PC-3 (cell line): ENCODE measurements at regions not wholly inside any gene's neighbourhood (a gene's known extent, or its start where the extent isn't known, plus 50 kb on each side); places are given as distances from the start of the nearest gene placed in this dataset.

ENCODE experiments used
- ATAC-seq: fragments of 200-7000 bp; cut with Tn5 transposase; 2 replicates; pipeline ENCODE4 v1.9.1; 2020; ENCODE audit warnings: mild to moderate bottlenecking, moderate library complexity
- BruUV-seq: library from RNA; stranded (reverse); fragments of 400-500 nt; replicated peaks from 2 replicates; lab custom pipeline; 2021; lab: Mats Ljungman, UMichigan
- CTCF ChIA-PET: fragments of 300-600 bp; sonication (Branson Sonifier 250); formaldehyde crosslinking; loops from one replicate; lab custom pipeline; 2022; ENCODE audit warnings: antibody characterized with exemption; lab: Charles Lee
- POLR2A ChIA-PET: fragments of 300-600 bp; sonication (Branson Sonifier 250); formaldehyde crosslinking; loops from one replicate; lab custom pipeline; 2022; ENCODE audit warnings: antibody characterized with exemption; ENCODE audit not compliant: unreplicated experiment; lab: Charles Lee
- DNase-seq: peaks from one replicate; pipeline ENCODE4 v3.0.0-alpha.2; 2015
- H2AFZ ChIP-seq: fragments of 300-600 bp; sonication (generic); 2 replicates; pipeline ENCODE4 v1.6.0; 2016; ENCODE audit warnings: antibody characterized with exemption, low read length
- H3F3A ChIP-seq: fragments of 300-600 bp; sonication (generic); one replicate; pipeline ENCODE4 v1.6.0; 2017; ENCODE audit warnings: antibody characterized with exemption, low read length, control low read depth, mild to moderate bottlenecking; ENCODE audit not compliant: unreplicated experiment
- H3K27ac ChIP-seq: fragments of 300-600 bp; sonication (generic); 2 replicates; pipeline ENCODE4 v1.5.1; 2016; ENCODE audit warnings: mild to moderate bottlenecking, low read length
- H3K27me3 ChIP-seq: fragments of 300-600 bp; sonication (generic); 2 replicates; pipeline ENCODE4 v1.6.1; 2016; ENCODE audit warnings: low read length, mixed read lengths
- H3K36me3 ChIP-seq: fragments of 300-600 bp; sonication (generic); 2 replicates; pipeline ENCODE4 v1.6.1; 2016; ENCODE audit warnings: low read depth, mixed run types, low read length, mixed read lengths
- H3K4me1 ChIP-seq: fragments of 300-600 bp; sonication (generic); 2 replicates; pipeline ENCODE4 v1.5.1; 2016; ENCODE audit warnings: low read length; ENCODE audit not compliant: insufficient read depth
- H3K4me2 ChIP-seq: fragments of 300-600 bp; sonication (generic); 2 replicates; pipeline ENCODE4 v1.6.0; 2016; ENCODE audit warnings: low read length
- H3K4me3 ChIP-seq: fragments of 300-600 bp; sonication (generic); 2 replicates; pipeline ENCODE4 v1.5.1; 2016; ENCODE audit warnings: mild to moderate bottlenecking, low read length, mixed read lengths
- H3K79me2 ChIP-seq: fragments of 300-600 bp; sonication (generic); 2 replicates; pipeline ENCODE4 v1.6.1; 2017; ENCODE audit warnings: low read length, mixed read lengths
- H3K9ac ChIP-seq: fragments of 300-600 bp; sonication (generic); 2 replicates; pipeline ENCODE4 v1.6.0; 2016; ENCODE audit warnings: mild to moderate bottlenecking, low read length
- H3K9me2 ChIP-seq: fragments of 300-600 bp; sonication (generic); replicated peaks from 2 replicates; pipeline ENCODE4 v1.6.1; 2016; ENCODE audit warnings: mixed run types, low read length, mixed read lengths
- H3K9me3 ChIP-seq: fragments of 300-600 bp; sonication (generic); 2 replicates; pipeline ENCODE4 v1.6.1; 2016; ENCODE audit warnings: low read length, mixed read lengths
- H4K20me1 ChIP-seq: fragments of 300-600 bp; sonication (generic); 2 replicates; pipeline ENCODE4 v1.6.1; 2016; ENCODE audit warnings: low read length, mixed read lengths
- EZH2 ChIP-seq: fragments of 300-600 bp; sonication (generic); IDR thresholded peaks from one replicate; pipeline ENCODE4 v1.6.1; 2017; ENCODE audit warnings: antibody characterized with exemption, mild to moderate bottlenecking, low read length; ENCODE audit not compliant: unreplicated experiment
- EZH2phosphoT487 ChIP-seq: fragments of 300-600 bp; sonication (generic); IDR thresholded peaks from 2 replicates; pipeline ENCODE4 v1.6.1; 2018; ENCODE audit warnings: mild to moderate bottlenecking, antibody characterized with exemption, low read length, borderline replicate concordance
- intact Hi-C: fragments of 100-400 bp; cut with micrococcal nuclease; formaldehyde crosslinking; loops from 2 replicates; pipeline ENCODE4 v1.9.0; 2023
- TF ChIP-seq, protein P1 (sequence below): fragments of 300-600 bp; sonication (generic); conservative IDR thresholded peaks from 2 replicates; pipeline ENCODE4 v1.5.1; 2017; ENCODE audit warnings: antibody characterized with exemption, low read depth, mild to moderate bottlenecking, low read length

DNA sequence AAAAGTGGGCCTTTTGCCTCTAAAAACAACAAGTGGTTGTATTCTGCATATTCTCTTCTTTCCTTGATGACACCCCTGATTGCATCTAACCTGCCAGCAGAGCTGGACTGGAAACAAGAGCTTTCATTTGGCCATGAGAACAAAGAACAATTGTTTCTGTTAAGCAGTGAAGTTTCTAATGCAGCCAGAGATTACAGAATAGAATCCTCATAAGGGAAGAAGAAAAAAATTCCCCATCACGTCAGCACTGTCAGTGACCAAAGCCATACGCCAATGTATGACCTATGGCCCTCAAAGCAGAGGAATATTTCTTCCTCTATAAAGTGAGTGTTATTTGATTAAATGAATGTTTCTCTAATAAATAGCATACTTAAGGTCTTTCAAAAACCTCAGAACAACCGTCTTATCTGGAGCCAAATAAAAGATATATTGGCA, 529.1 kb upstream of the INTU start:
- DNase-seq (no peak), ATAC-seq (no peak; the same call in 1 of the 2 replicates)
- no peak for TF ChIP-seq EZH2
- no peak for TF ChIP-seq EZH2phosphoT487
- TF ChIP-seq, protein P1, sequence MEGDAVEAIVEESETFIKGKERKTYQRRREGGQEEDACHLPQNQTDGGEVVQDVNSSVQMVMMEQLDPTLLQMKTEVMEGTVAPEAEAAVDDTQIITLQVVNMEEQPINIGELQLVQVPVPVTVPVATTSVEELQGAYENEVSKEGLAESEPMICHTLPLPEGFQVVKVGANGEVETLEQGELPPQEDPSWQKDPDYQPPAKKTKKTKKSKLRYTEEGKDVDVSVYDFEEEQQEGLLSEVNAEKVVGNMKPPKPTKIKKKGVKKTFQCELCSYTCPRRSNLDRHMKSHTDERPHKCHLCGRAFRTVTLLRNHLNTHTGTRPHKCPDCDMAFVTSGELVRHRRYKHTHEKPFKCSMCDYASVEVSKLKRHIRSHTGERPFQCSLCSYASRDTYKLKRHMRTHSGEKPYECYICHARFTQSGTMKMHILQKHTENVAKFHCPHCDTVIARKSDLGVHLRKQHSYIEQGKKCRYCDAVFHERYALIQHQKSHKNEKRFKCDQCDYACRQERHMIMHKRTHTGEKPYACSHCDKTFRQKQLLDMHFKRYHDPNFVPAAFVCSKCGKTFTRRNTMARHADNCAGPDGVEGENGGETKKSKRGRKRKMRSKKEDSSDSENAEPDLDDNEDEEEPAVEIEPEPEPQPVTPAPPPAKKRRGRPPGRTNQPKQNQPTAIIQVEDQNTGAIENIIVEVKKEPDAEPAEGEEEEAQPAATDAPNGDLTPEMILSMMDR: no peak
- H3K79me2 ChIP-seq: no peaks in the 10 kb centered on the region
- no peaks in the 10 kb centered on the region for H3K27me3 ChIP-seq
- BruUV-seq: no TSS peak
- H3K9ac ChIP-seq: no peak overlapping the region
- POLR2A ChIA-PET: no interaction called here
- H3K4me1 ChIP-seq: no peaks in the 10 kb centered on the region
- no peak overlapping the region for H3K4me3 ChIP-seq
- no peaks in the 10 kb centered on the region for H3F3A ChIP-seq
- no peaks in the 10 kb centered on the region for H3K9me3 ChIP-seq
- H3K4me2 ChIP-seq: no peak overlapping the region
- H3K27ac ChIP-seq: no peak overlapping the region
- H3K36me3 ChIP-seq: no peaks in the 10 kb centered on the region
- H4K20me1 ChIP-seq: no peaks in the 10 kb centered on the region
- CTCF ChIA-PET: interaction anchor here (0.7 kb wide), 1 partner anchor 21 kb away, joined by 3 read pairs; no protein-coding TSS in a partner anchor
- H3K9me2 ChIP-seq: no peaks in the 10 kb centered on the region
- no peak overlapping the region for H2AFZ ChIP-seq
- intact Hi-C loops: no loop called here

DNA sequence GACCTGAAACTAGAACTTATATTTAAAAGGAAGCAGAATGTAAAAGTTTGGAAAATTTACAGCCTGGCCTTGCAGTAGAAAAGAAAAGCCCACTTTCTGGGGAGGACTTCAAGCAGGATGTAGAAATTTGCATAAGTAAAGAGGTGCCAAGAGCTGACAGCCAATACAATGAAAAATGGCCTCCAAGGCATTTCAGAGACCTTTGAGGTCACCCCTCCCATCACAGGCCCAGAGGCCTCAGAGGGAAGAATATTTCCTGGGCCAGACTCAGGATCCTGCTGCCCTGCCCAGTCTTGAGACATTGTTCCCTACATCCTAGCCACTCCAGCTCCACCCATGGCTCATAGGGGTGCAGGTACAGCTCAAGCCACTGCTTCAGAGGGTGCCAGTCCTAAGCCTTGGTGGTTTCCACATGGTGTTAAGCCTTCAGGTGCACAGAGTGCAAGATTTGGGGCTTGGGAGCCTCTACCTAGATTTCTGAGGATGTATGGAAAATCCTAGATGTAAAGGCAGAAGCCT, 518.9 kb upstream of the INTU start:
- Histone ChIP-seq H3K36me3 (no peaks in the 10 kb centered on the region), H3K27ac (no peak overlapping the region), H3K9me2 (no peaks in the 10 kb centered on the region), H3K79me2 (no peaks in the 10 kb centered on the region), H3K9ac (no peak overlapping the region), H3F3A (no peaks in the 10 kb centered on the region), H4K20me1 (no peaks in the 10 kb centered on the region), H2AFZ (no peak overlapping the region), H3K9me3 (no peaks in the 10 kb centered on the region), H3K27me3 (no peaks in the 10 kb centered on the region), H3K4me2 (no peak overlapping the region), H3K4me1 (no peaks in the 10 kb centered on the region), H3K4me3 (no peak overlapping the region)
- ChIA-PET CTCF (no interaction called here), POLR2A (no interaction called here)
- BruUV-seq: no TSS peak
- ATAC-seq: no peak
- no peak for DNase-seq
- TF ChIP-seq EZH2phosphoT487 (no peak), EZH2 (no peak)
- TF ChIP-seq, protein P1: no peak
- intact Hi-C loops: no loop called here

DNA sequence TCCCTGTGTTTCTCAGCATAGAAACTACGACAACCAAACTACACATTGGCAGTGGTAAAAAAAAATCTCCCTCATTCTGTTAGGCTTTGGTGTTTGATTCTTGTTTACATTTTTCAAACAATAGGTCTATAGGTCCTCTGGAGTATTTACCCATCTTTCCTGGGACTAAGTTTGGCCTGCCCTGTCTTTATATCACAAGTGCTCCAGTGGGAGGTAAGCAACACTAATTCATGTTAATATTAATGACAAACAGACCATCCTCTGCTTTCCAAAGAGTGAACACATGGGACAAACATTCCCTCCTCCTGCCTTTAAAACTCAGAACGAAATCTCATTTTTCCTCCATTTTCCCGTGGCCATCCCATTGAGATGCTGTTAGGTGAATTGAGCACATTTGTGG, 514.1 kb upstream of the INTU start:
- no peak overlapping the region for H3K4me2 ChIP-seq
- H3K9me2 ChIP-seq: no peaks in the 10 kb centered on the region
- no peaks in the 10 kb centered on the region for H4K20me1 ChIP-seq
- ChIA-PET CTCF (no interaction called here), POLR2A (no interaction called here)
- no peaks in the 10 kb centered on the region for H3K4me1 ChIP-seq
- H3K9ac ChIP-seq: no peak overlapping the region
- intact Hi-C loops: no loop called here
- no peaks in the 10 kb centered on the region for H3K79me2 ChIP-seq
- BruUV-seq: no TSS peak
- no peaks in the 10 kb centered on the region for H3F3A ChIP-seq
- H3K27me3 ChIP-seq: no peaks in the 10 kb centered on the region
- no peak overlapping the region for H3K4me3 ChIP-seq
- no peak for DNase-seq
- H3K9me3 ChIP-seq: no peaks in the 10 kb centered on the region
- no peak for TF ChIP-seq EZH2phosphoT487
- TF ChIP-seq, protein P1: no peak
- no peak for TF ChIP-seq EZH2
- H3K27ac ChIP-seq: no peak overlapping the region
- ATAC-seq: no peak
- H2AFZ ChIP-seq: no peak overlapping the region
- no peaks in the 10 kb centered on the region for H3K36me3 ChIP-seq
